ENCODE measurements at regions not wholly inside any gene's neighbourhood (a gene's known extent, or its start where the extent isn't known, plus 50 kb on each side); places are given as distances from the start of the nearest gene placed in this dataset.
A peak's percentile ranks its signal among the peaks of the same experiment; 100 is the strongest.

- TF ChIP-seq EZH2 (IDR thresholded peaks at IDR 0.05; ENCODE audit: borderline replicate concordance, low read length) (no peak), CTCF (conservative IDR thresholded peaks at IDR 0.05 in 1 of 2, IDR thresholded peaks at IDR 0.05 in 1 of 2; ENCODE audit: extremely low read depth in 1 of 2, insufficient read depth in 1 of 2, low read depth in 1 of 2, low read length in 2 of 2) (peak; percentile 67 to 71)
These were observed 274.7 kb downstream of the DAD1 start for GRCh38 chr14:22314183-22314820.
